Natural killer cell treated with Interleukin-12 subunit alpha and Interleukin-12 subunit beta and Interleukin-15 and Interleukin-18, amount 100 ng/mL, for 72 hours (primary cell): ENCODE measurements at regions not wholly inside any gene's neighbourhood (a gene's known extent, or its start where the extent isn't known, plus 50 kb on each side); places are given as distances from the start of the nearest gene placed in this dataset.
"Not testable (repeated sequence)": the region's sequence is repeated elsewhere in the genome, so short reads cannot be mapped to it uniquely, and the experiment has no call there.

Experiments used
- ATAC-seq, 2 donors: fragments of 150-1000 bp; cut with Tn5 transposase in 1 of 2; sonication (Bioruptor Pico), chemical (Tn5 transposase) in 1 of 2; 2 replicates each; pipeline ENCODE4 v1.10.0; 2021
- DNase-seq: peaks from one replicate; pipeline ENCODE4 v3.0.0; 2022; ENCODE audit warnings: low spot score
- H3K27ac Mint-ChIP-seq, 2 donors: 1 replicate in 1 of 2; 2 replicates in 1 of 2; pipeline ENCODE4 v1.8.0; 2022; ENCODE audit warnings: mixed read lengths in 2 of 2, mild to moderate bottlenecking in 1 of 2, moderate library complexity in 1 of 2
- H3K27me3 Mint-ChIP-seq, 2 donors: 1 replicate in 1 of 2; 2 replicates in 1 of 2; pipeline ENCODE4 v1.8.0; 2022; ENCODE audit warnings: mixed read lengths in 2 of 2
- H3K36me3 Mint-ChIP-seq: one replicate; pipeline ENCODE4 v1.8.0; 2022; ENCODE audit warnings: mixed read lengths
- H3K4me1 Mint-ChIP-seq, 2 donors: 1 replicate in 1 of 2; 2 replicates in 1 of 2; pipeline ENCODE4 v1.8.0; 2022; ENCODE audit warnings: low read depth in 2 of 2, mixed read lengths in 2 of 2, mild to moderate bottlenecking in 1 of 2
- H3K4me3 Mint-ChIP-seq: one replicate; pipeline ENCODE4 v1.8.0; 2022; ENCODE audit warnings: mixed read lengths
- H3K9me3 Mint-ChIP-seq: 2 replicates; pipeline ENCODE4 v1.8.0; 2022; ENCODE audit warnings: mixed read lengths

DNA sequence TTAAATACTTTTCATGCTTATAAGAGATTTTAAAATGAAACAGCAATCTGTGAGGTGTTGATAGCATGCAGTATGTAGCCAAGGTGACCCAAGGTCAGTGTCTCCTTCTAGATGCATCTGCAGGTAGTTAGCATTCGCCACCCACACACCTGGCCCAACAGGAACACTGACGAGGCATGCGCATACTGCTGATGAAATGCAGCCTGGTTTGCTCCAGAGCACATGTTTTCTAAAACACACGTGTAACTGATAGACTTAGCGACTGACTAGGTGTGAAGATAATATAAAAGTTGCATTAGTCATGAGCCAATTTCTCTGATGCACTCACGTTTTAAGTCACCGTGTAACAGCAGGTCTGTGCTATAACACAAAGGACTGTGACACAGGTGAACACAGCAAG is 77.1 kb upstream of the RPS6KA2 start:
- no peak for ATAC-seq
- Mint-ChIP-seq H3K27ac (no peak overlapping the region), H3K9me3 (no peaks in the 10 kb centered on the region), H3K4me3 (no peak overlapping the region), H3K27me3 (peaks cover 18 to 20% of the 10 kb centered on the region in 2 donors), H3K36me3 (no peaks in the 10 kb centered on the region), H3K4me1 (peaks cover 7% of the 10 kb centered on the region in 2 donors)
- no peak for DNase-seq

- H3K4me1 Mint-ChIP-seq: peaks cover 7% of the 10 kb centered on the region in 2 donors
- no peaks in the 10 kb centered on the region for H3K36me3 Mint-ChIP-seq
These were observed 76.2 kb upstream of the RPS6KA2 start for GRCh38 chr6:166703149-166703710.

GRCh38 chr6:166701424-166701823 is 74.4 kb upstream of the RPS6KA2 start:
- H3K27ac Mint-ChIP-seq: not testable (repeated sequence)
- peaks cover 11 to 13% of the 10 kb centered on the region in 2 donors for H3K27me3 Mint-ChIP-seq

More at GRCh38 chr6:166703149-166703710, 76.2 kb upstream of the RPS6KA2 start:
- Mint-ChIP-seq H3K27me3 (peaks cover 18 to 20% of the 10 kb centered on the region in 2 donors), H3K4me3 (no peak overlapping the region), H3K27ac (no peak overlapping the region), H3K9me3 (no peaks in the 10 kb centered on the region)
- DNase-seq: no peak
- no peak for ATAC-seq

GRCh38 chr6:166700871-166701270 is 73.8 kb upstream of the RPS6KA2 start:
- not testable (repeated sequence) for H3K27ac Mint-ChIP-seq, DNase-seq, H3K9me3 Mint-ChIP-seq, H3K36me3 Mint-ChIP-seq, H3K4me3 Mint-ChIP-seq, ATAC-seq, H3K4me1 Mint-ChIP-seq
- H3K27me3 Mint-ChIP-seq: peaks cover 11% of the 10 kb centered on the region in 2 donors

More at GRCh38 chr6:166701424-166701823, 74.4 kb upstream of the RPS6KA2 start:
- not testable (repeated sequence) for DNase-seq, H3K4me3 Mint-ChIP-seq, H3K9me3 Mint-ChIP-seq, H3K36me3 Mint-ChIP-seq, H3K4me1 Mint-ChIP-seq, ATAC-seq

- Mint-ChIP-seq H3K27ac (no peak overlapping the region), H3K9me3 (no peaks in the 10 kb centered on the region), H3K4me1 (no peaks in the 10 kb centered on the region), H3K4me3 (no peak overlapping the region), H3K36me3 (no peaks in the 10 kb centered on the region), H3K27me3 (peaks cover under 1 to 5% of the 10 kb centered on the region in 2 donors)
- no peak for DNase-seq
- no peak for ATAC-seq
These were observed 70.1 kb upstream of the RPS6KA2 start for GRCh38 chr6:166697113-166697512.

- Mint-ChIP-seq H3K27me3 (peaks cover 12 to 15% of the 10 kb centered on the region in 2 donors), H3K9me3 (no peaks in the 10 kb centered on the region), H3K4me3 (no peak overlapping the region), H3K4me1 (no peaks in the 10 kb centered on the region), H3K27ac (no peak overlapping the region), H3K36me3 (no peaks in the 10 kb centered on the region)
- ATAC-seq (no peak), DNase-seq (no peak)
These were observed 66.8 kb upstream of the RPS6KA2 start for GRCh38 chr6:166693880-166694279.

GRCh38 chr6:166692723-166693302 is 65.8 kb upstream of the RPS6KA2 start:
- no peaks in the 10 kb centered on the region for H3K4me1 Mint-ChIP-seq
- peaks cover 12 to 15% of the 10 kb centered on the region in 2 donors for H3K27me3 Mint-ChIP-seq
- H3K27ac Mint-ChIP-seq: no peak overlapping the region
- H3K9me3 Mint-ChIP-seq: no peaks in the 10 kb centered on the region
- H3K36me3 Mint-ChIP-seq: no peaks in the 10 kb centered on the region
- DNase-seq (no peak), ATAC-seq (no peak)
- H3K4me3 Mint-ChIP-seq: no peak overlapping the region

GRCh38 chr6:166691746-166692145 is 64.7 kb upstream of the RPS6KA2 start:
- no peaks in the 10 kb centered on the region for H3K9me3 Mint-ChIP-seq
- no peaks in the 10 kb centered on the region for H3K4me1 Mint-ChIP-seq
- H3K36me3 Mint-ChIP-seq: no peaks in the 10 kb centered on the region
- no peak overlapping the region for H3K27ac Mint-ChIP-seq
- peaks cover 12 to 17% of the 10 kb centered on the region in 2 donors for H3K27me3 Mint-ChIP-seq
- no peak overlapping the region for H3K4me3 Mint-ChIP-seq
- ATAC-seq (no peak), DNase-seq (no peak)

- Mint-ChIP-seq H3K36me3 (no peaks in the 10 kb centered on the region), H3K9me3 (no peaks in the 10 kb centered on the region), H3K4me1 (no peaks in the 10 kb centered on the region), H3K27ac (no peak overlapping the region), H3K27me3 (peaks cover 12 to 17% of the 10 kb centered on the region in 2 donors), H3K4me3 (no peak overlapping the region)
- DNase-seq: no peak
- ATAC-seq: no peak
These were observed 64.1 kb upstream of the RPS6KA2 start for GRCh38 chr6:166691199-166691598.

DNA sequence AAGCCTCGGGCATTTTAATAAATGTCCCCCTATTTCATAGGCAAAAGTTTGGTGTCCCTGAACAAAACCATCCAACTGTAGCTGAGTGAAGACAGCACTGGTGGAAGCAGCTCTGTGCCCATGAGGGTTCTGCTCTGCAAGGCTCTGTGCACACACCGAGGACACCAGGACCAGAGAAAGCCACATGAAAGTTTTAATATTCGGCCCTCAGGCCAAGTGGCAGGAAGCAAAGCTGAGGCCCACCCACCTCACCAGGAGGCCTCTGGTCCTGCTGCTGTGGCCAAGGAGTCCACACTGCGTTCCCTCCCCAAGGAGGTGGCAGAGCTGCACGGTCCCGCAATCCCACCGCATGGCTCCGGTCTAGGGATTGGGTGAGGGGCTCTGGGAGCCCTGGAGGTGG is 62.6 kb upstream of the RPS6KA2 start:
- Mint-ChIP-seq H3K36me3 (no peaks in the 10 kb centered on the region), H3K27ac (no peak overlapping the region), H3K4me1 (no peaks in the 10 kb centered on the region), H3K9me3 (no peaks in the 10 kb centered on the region), H3K4me3 (no peak overlapping the region), H3K27me3 (peaks cover 12 to 14% of the 10 kb centered on the region in 2 donors)
- DNase-seq: no peak
- ATAC-seq: no peak

DNA sequence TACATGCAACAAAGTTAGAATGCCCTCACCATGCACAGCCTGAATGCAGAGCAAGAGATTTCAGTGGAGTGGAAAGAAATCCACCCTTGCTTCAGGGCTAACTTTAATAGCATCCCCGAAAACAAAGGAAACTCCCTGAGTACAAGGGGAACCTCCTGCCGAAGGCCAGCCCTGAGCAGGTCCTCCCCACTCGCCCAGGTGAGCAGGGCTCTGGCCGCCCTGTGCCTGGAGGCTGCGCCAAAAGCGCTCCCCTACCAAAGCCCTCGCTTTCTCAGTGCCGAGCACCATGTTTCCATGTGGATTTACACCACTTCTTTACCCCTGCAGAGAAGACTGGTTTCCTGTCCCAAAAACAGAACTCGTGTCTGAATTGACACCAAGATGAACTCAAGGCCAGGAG is 61.9 kb upstream of the RPS6KA2 start:
- no peak for DNase-seq
- peaks cover 12 to 14% of the 10 kb centered on the region in 2 donors for H3K27me3 Mint-ChIP-seq
- no peak overlapping the region for H3K27ac Mint-ChIP-seq
- H3K36me3 Mint-ChIP-seq: no peaks in the 10 kb centered on the region
- H3K4me3 Mint-ChIP-seq: no peak overlapping the region
- ATAC-seq: no peak
- H3K9me3 Mint-ChIP-seq: no peaks in the 10 kb centered on the region
- no peaks in the 10 kb centered on the region for H3K4me1 Mint-ChIP-seq

GRCh38 chr6:166687879-166688205 is 60.8 kb upstream of the RPS6KA2 start:
- Mint-ChIP-seq H3K36me3 (no peaks in the 10 kb centered on the region), H3K9me3 (no peaks in the 10 kb centered on the region), H3K4me3 (no peak overlapping the region), H3K27ac (no peak overlapping the region), H3K4me1 (no peaks in the 10 kb centered on the region), H3K27me3 (peaks cover 12 to 14% of the 10 kb centered on the region in 2 donors)
- no peak for DNase-seq
- ATAC-seq: no peak

DNA sequence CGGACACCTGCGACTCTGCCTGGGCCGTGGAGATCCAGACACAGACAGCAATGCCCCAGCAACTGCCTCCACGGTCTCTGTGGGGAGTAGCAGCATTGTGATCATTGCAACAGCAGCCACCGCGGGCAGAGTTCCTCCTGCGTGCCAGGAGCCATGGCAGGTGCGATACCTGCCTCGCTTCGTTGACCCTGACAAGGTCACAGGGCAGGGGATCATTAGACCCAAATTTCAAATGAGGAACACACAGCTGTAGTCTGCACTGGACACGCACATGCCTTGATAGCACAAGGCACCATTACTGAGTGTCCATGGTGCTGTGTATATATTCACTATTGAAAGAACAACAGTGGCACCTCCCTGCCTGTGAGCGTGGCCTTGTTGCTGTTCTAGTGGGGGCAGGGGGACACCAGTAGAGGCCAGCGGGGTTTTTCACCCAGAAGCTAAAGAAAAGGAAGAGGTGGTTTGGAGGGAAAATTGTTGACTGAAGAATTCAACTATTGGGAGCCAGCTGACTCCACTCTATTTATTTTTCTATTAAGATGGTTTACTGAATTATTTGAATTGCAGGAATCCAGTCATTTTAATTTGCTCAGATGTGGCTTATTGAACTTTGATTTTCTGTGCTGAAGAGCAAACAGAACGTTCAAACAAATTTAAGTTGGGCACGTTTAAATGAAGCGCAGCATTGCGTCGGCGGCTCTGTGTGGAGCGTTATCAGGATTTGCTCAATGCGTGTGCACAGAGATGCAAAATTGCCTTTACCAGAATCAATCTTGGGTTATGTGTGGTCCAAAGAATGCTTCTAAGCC is 60.2 kb upstream of the RPS6KA2 start:
- Mint-ChIP-seq H3K27ac (no peak overlapping the region), H3K4me3 (no peak overlapping the region)
- no peak for DNase-seq

GRCh38 chr6:166686317-166686716 is 59.3 kb upstream of the RPS6KA2 start:
- Mint-ChIP-seq H3K4me1 (no peaks in the 10 kb centered on the region), H3K9me3 (no peaks in the 10 kb centered on the region), H3K27me3 (peaks cover 4 to 7% of the 10 kb centered on the region in 2 donors), H3K27ac (no peak overlapping the region), H3K4me3 (no peak overlapping the region), H3K36me3 (no peaks in the 10 kb centered on the region)
- no peak for ATAC-seq
- DNase-seq: no peak

More for the DNA sequence above, 60.2 kb upstream of the RPS6KA2 start:
- ATAC-seq: no peak
- H3K4me1 Mint-ChIP-seq: no peaks in the 10 kb centered on the region
- H3K9me3 Mint-ChIP-seq: no peaks in the 10 kb centered on the region
- H3K36me3 Mint-ChIP-seq: no peaks in the 10 kb centered on the region
- H3K27me3 Mint-ChIP-seq: peaks cover 12 to 14% of the 10 kb centered on the region in 2 donors
